ENCODE measurements at regions not wholly inside any gene's neighbourhood (a gene's known extent, or its start where the extent isn't known, plus 50 kb on each side); places are given as distances from the start of the nearest gene placed in this dataset.

DNA sequence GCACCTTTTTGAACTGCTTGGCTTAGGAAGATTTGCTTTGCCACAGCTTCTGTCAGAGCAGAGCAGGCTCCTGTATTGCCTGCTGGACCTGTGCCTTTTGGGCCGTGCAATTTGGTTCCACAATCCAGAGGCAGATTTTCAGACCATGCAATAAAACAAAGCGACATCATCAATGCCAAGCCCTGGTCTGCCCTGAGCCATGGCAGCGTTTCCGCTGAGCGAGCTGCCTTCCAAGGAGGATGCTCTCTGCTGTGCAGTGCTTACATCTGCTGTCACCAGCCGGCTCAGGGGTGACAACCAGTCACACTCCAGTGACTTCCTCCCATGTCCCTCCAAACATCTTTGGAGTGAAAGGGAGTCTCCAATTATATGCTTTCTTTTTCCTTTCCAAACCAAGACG lies 282.2 kb downstream of the CDH26 start:
- no peak overlapping the region for H3K27ac ChIP-seq (ENCODE audit: low read depth, low read length, poor library complexity, severe bottlenecking)
- no peak overlapping the region for H3K4me3 ChIP-seq (ENCODE audit: low read depth, low read length, poor library complexity, severe bottlenecking)
- H3K36me3 ChIP-seq (ENCODE audit: insufficient read depth, low read length), result no peaks in the 10 kb centered on the region
- intact Hi-C loops (cut with micrococcal nuclease; ENCODE audit: unreplicated experiment), result no loop called here
- TF ChIP-seq EZH2phosphoT487 (IDR thresholded peaks at IDR 0.05; ENCODE audit: borderline replicate concordance, low read depth, low read length), result no peak
- TF ChIP-seq, protein P1, sequence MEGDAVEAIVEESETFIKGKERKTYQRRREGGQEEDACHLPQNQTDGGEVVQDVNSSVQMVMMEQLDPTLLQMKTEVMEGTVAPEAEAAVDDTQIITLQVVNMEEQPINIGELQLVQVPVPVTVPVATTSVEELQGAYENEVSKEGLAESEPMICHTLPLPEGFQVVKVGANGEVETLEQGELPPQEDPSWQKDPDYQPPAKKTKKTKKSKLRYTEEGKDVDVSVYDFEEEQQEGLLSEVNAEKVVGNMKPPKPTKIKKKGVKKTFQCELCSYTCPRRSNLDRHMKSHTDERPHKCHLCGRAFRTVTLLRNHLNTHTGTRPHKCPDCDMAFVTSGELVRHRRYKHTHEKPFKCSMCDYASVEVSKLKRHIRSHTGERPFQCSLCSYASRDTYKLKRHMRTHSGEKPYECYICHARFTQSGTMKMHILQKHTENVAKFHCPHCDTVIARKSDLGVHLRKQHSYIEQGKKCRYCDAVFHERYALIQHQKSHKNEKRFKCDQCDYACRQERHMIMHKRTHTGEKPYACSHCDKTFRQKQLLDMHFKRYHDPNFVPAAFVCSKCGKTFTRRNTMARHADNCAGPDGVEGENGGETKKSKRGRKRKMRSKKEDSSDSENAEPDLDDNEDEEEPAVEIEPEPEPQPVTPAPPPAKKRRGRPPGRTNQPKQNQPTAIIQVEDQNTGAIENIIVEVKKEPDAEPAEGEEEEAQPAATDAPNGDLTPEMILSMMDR (conservative IDR thresholded peaks at IDR 0.05; ENCODE audit: low read length), result no peak
- no peaks in the 10 kb centered on the region for H3K9me2 ChIP-seq (ENCODE audit: insufficient read depth, low read length)
- H2AFZ ChIP-seq (ENCODE audit: low read length), result no peak overlapping the region
- ChIA-PET CTCF (ENCODE audit: unreplicated experiment) (no interaction called here), POLR2A (no interaction called here)
- no peak overlapping the region for H3K4me2 ChIP-seq (ENCODE audit: low read length)
- H3K4me1 ChIP-seq (ENCODE audit: insufficient read depth, low read length, poor library complexity, severe bottlenecking), result no peaks in the 10 kb centered on the region
- H3K9me3 ChIP-seq (ENCODE audit: low read length), result no peaks in the 10 kb centered on the region
- no peaks in the 10 kb centered on the region for H4K20me1 ChIP-seq (ENCODE audit: insufficient read depth, low read length)
- no peaks in the 10 kb centered on the region for H3K79me2 ChIP-seq (ENCODE audit: insufficient read depth, low read depth, low read length)
- no TSS peak for BruUV-seq (replicated peaks)
- DNase-seq (ENCODE audit: low spot score), result no peak

DNA sequence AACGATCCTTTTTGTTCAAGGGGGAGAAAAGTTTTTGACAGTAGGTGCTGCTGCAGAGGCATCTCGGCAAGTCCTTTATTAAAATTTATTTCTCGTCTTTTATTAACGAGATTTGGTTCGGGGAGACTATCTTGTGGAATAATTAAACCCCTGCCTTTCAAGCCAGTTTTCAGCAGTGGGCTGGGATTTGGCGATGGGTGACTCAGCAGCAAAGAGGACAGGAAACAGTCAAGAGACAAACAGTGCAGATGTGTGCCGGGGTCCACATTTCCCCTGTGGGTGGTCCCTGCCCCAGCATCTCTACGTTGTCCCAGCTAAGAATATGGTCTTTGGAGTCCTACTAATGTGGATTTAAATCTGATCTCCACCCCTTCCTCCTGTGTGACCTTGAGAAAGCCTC lies 282.8 kb downstream of the CDH26 start:
- Histone ChIP-seq H3K9me3 (ENCODE audit: low read length) (no peaks in the 10 kb centered on the region), H4K20me1 (ENCODE audit: insufficient read depth, low read length) (no peaks in the 10 kb centered on the region), H3K79me2 (ENCODE audit: insufficient read depth, low read depth, low read length) (no peaks in the 10 kb centered on the region), H3K4me1 (ENCODE audit: insufficient read depth, low read length, poor library complexity, severe bottlenecking) (no peaks in the 10 kb centered on the region), H2AFZ (ENCODE audit: low read length) (no peak overlapping the region), H3K27ac (ENCODE audit: low read depth, low read length, poor library complexity, severe bottlenecking) (no peak overlapping the region), H3K4me3 (ENCODE audit: low read depth, low read length, poor library complexity, severe bottlenecking) (no peak overlapping the region), H3K9me2 (ENCODE audit: insufficient read depth, low read length) (no peaks in the 10 kb centered on the region), H3K36me3 (ENCODE audit: insufficient read depth, low read length) (no peaks in the 10 kb centered on the region), H3K4me2 (ENCODE audit: low read length) (no peak overlapping the region)
- TF ChIP-seq, protein P1 (conservative IDR thresholded peaks at IDR 0.05; ENCODE audit: low read length), result no peak
- no peak for TF ChIP-seq EZH2phosphoT487 (IDR thresholded peaks at IDR 0.05; ENCODE audit: borderline replicate concordance, low read depth, low read length)
- no TSS peak for BruUV-seq (replicated peaks)
- ChIA-PET POLR2A (no interaction called here), CTCF (ENCODE audit: unreplicated experiment) (no interaction called here)
- DNase-seq (ENCODE audit: low spot score), result no peak
- intact Hi-C loops (cut with micrococcal nuclease; ENCODE audit: unreplicated experiment), result no loop called here

DNA sequence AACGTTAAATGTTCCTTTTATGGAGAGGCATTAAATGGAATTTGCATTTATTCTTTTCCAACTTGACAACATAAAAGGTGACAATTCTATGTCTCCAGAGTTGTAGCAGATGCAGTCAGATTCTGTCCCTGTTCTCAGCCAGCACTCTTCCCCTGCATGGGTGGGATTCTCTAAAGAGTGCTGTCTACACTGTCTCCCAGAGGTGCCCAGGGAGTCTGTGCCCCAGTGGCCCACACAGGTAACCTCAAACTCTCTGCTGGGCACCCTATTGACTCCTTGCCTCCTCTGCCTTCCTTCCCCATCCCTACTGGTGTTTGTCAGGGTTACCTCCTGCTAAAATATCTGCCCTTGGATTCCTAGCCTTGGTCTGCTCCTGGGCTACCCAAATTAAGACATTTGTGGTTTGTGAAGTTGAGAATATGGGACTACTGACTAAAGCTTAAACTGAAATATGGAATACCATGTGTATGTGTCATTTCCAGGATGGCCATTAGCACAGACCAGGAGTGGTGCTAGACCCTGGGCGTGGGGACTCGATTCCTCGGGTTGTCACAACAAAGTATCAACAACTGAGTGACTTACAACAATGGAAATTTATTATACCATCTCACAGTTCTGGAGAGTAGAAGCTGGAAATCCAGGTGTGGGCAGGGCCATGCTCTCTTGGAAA lies 284.7 kb downstream of the CDH26 start:
- Histone ChIP-seq H3K9me3 (ENCODE audit: low read length) (no peaks in the 10 kb centered on the region), H4K20me1 (ENCODE audit: insufficient read depth, low read length) (no peaks in the 10 kb centered on the region), H3K9me2 (ENCODE audit: insufficient read depth, low read length) (no peaks in the 10 kb centered on the region), H3K4me1 (ENCODE audit: insufficient read depth, low read length, poor library complexity, severe bottlenecking) (no peaks in the 10 kb centered on the region), H3K36me3 (ENCODE audit: insufficient read depth, low read length) (no peaks in the 10 kb centered on the region), H2AFZ (ENCODE audit: low read length) (no peak overlapping the region), H3K4me3 (ENCODE audit: low read depth, low read length, poor library complexity, severe bottlenecking) (no peak overlapping the region), H3K4me2 (ENCODE audit: low read length) (no peak overlapping the region), H3K27ac (ENCODE audit: low read depth, low read length, poor library complexity, severe bottlenecking) (no peak overlapping the region), H3K79me2 (ENCODE audit: insufficient read depth, low read depth, low read length) (no peaks in the 10 kb centered on the region)
- no peak for DNase-seq (ENCODE audit: low spot score)
- ChIA-PET CTCF (ENCODE audit: unreplicated experiment) (no interaction called here), POLR2A (no interaction called here)
- TF ChIP-seq EZH2phosphoT487 (IDR thresholded peaks at IDR 0.05; ENCODE audit: borderline replicate concordance, low read depth, low read length), result no peak
- TF ChIP-seq, protein P1 (conservative IDR thresholded peaks at IDR 0.05; ENCODE audit: low read length), result no peak
- intact Hi-C loops (cut with micrococcal nuclease; ENCODE audit: unreplicated experiment), result no loop called here
- no TSS peak for BruUV-seq (replicated peaks)

All from OCI-LY7 (cell line).